ENCODE measurements at regions not wholly inside any gene's neighbourhood (a gene's known extent, or its start where the extent isn't known, plus 50 kb on each side); places are given as distances from the start of the nearest gene placed in this dataset.

- no peak for TF ChIP-seq CTCF (IDR thresholded peaks at IDR 0.05; ENCODE audit: low read depth, low read length, missing control alignments)
- H3K4me3 ChIP-seq (ENCODE audit: low read depth, low read length) = no peak overlapping the region
- no peak for DNase-seq (ENCODE audit: low read depth)
- in situ Hi-C loops (cut with HindIII; ENCODE audit: low sequenced_read_pairs) = no loop called here
Measured at GRCh38 chr5:74152136-74152535, 488.4 kb downstream of the ENC1 start.

- TF ChIP-seq CTCF (IDR thresholded peaks at IDR 0.05; ENCODE audit: low read depth, low read length, missing control alignments) = no peak
- H3K4me3 ChIP-seq (ENCODE audit: low read depth, low read length) = no peak overlapping the region
- DNase-seq (ENCODE audit: low read depth) = peak; percentile 34
- in situ Hi-C loops (cut with HindIII; ENCODE audit: low sequenced_read_pairs) = no loop called here
Measured at GRCh38 chr5:74149395-74149794, 491.1 kb downstream of the ENC1 start.

GRCh38 chr5:74148321-74148720 is 492.2 kb downstream of the ENC1 start:
- in situ Hi-C loops (cut with HindIII; ENCODE audit: low sequenced_read_pairs) = no loop called here
- TF ChIP-seq CTCF (IDR thresholded peaks at IDR 0.05; ENCODE audit: low read depth, low read length, missing control alignments) = no peak
- no peak overlapping the region for H3K4me3 ChIP-seq (ENCODE audit: low read depth, low read length)
- no peak for DNase-seq (ENCODE audit: low read depth)

- no peak overlapping the region for H3K4me3 ChIP-seq (ENCODE audit: low read depth, low read length)
- no peak for DNase-seq (ENCODE audit: low read depth)
- no peak for TF ChIP-seq CTCF (IDR thresholded peaks at IDR 0.05; ENCODE audit: low read depth, low read length, missing control alignments)
- in situ Hi-C loops (cut with HindIII; ENCODE audit: low sequenced_read_pairs) = no loop called here
Measured at GRCh38 chr5:74146796-74147195, 493.7 kb downstream of the ENC1 start.

- no peak for DNase-seq (ENCODE audit: low read depth)
- in situ Hi-C loops (cut with HindIII; ENCODE audit: low sequenced_read_pairs) = no loop called here
- H3K4me3 ChIP-seq (ENCODE audit: low read depth, low read length) = no peak overlapping the region
- TF ChIP-seq CTCF (IDR thresholded peaks at IDR 0.05; ENCODE audit: low read depth, low read length, missing control alignments) = no peak
Measured at GRCh38 chr5:74145951-74146350, 494.6 kb downstream of the ENC1 start.

- in situ Hi-C loops (cut with HindIII; ENCODE audit: low sequenced_read_pairs) = no loop called here
- TF ChIP-seq CTCF (IDR thresholded peaks at IDR 0.05; ENCODE audit: low read depth, low read length, missing control alignments) = no peak
- no peak for DNase-seq (ENCODE audit: low read depth)
- H3K4me3 ChIP-seq (ENCODE audit: low read depth, low read length) = no peak overlapping the region
Measured at GRCh38 chr5:74143721-74144330, 496.7 kb downstream of the ENC1 start.
